ENCODE measurements at regions not wholly inside any gene's neighbourhood (a gene's known extent, or its start where the extent isn't known, plus 50 kb on each side); places are given as distances from the start of the nearest gene placed in this dataset.

DNA sequence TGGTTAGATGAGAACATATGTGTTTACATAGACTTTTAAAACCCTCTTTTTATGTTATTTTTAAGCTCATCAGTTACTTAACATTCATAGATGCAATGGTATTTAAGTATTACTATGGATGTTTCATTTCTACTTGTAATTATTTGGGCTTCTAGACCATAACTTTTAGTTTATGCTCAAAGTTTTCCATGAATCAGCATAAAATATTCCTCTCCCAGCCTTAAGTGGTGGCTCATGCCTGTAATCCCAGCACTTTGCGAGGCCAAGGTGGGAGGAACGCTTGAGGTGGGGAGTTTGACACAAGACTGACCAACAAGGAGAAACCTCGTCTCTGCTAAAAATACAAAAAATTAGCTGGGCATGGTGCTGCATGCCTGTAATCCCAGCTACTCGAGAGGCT lies 118.5 kb upstream of the HSFY2 start:
- no peak for TF ChIP-seq CTCF (IDR thresholded peaks at IDR 0.05; ENCODE audit: low read depth, low read length, missing input control)
- TF ChIP-seq ATF3 (IDR thresholded peaks at IDR 0.05), result no peak
- TF ChIP-seq JUND (IDR thresholded peaks at IDR 0.05), result no peak
- no peak for TF ChIP-seq YY1 (IDR thresholded peaks at IDR 0.05)
- TF ChIP-seq, protein P1, sequence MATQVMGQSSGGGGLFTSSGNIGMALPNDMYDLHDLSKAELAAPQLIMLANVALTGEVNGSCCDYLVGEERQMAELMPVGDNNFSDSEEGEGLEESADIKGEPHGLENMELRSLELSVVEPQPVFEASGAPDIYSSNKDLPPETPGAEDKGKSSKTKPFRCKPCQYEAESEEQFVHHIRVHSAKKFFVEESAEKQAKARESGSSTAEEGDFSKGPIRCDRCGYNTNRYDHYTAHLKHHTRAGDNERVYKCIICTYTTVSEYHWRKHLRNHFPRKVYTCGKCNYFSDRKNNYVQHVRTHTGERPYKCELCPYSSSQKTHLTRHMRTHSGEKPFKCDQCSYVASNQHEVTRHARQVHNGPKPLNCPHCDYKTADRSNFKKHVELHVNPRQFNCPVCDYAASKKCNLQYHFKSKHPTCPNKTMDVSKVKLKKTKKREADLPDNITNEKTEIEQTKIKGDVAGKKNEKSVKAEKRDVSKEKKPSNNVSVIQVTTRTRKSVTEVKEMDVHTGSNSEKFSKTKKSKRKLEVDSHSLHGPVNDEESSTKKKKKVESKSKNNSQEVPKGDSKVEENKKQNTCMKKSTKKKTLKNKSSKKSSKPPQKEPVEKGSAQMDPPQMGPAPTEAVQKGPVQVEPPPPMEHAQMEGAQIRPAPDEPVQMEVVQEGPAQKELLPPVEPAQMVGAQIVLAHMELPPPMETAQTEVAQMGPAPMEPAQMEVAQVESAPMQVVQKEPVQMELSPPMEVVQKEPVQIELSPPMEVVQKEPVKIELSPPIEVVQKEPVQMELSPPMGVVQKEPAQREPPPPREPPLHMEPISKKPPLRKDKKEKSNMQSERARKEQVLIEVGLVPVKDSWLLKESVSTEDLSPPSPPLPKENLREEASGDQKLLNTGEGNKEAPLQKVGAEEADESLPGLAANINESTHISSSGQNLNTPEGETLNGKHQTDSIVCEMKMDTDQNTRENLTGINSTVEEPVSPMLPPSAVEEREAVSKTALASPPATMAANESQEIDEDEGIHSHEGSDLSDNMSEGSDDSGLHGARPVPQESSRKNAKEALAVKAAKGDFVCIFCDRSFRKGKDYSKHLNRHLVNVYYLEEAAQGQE (IDR thresholded peaks at IDR 0.05), result no peak
- TF ChIP-seq RAD21 (IDR thresholded peaks at IDR 0.05), result no peak
- TF ChIP-seq, protein P2, sequence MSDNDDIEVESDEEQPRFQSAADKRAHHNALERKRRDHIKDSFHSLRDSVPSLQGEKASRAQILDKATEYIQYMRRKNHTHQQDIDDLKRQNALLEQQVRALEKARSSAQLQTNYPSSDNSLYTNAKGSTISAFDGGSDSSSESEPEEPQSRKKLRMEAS (IDR thresholded peaks at IDR 0.05), result no peak
- no peak for TF ChIP-seq GABPA (IDR thresholded peaks at IDR 0.05 in 1 of 2, conservative IDR thresholded peaks at IDR 0.05 in 1 of 2)
- no peak for TF ChIP-seq EGR1 (IDR thresholded peaks at IDR 0.05; ENCODE audit: low read depth in 2 of 2)

Measured in liver (tissue), 3 donors.